Stimulated activated CD4-positive, alpha-beta T cell treated with anti-CD3 and anti-CD28 coated beads, TNF-alpha, amount 100 ng/mL, for 4 hours (primary cell): ENCODE measurements at regions not wholly inside any gene's neighbourhood (a gene's known extent, or its start where the extent isn't known, plus 50 kb on each side); places are given as distances from the start of the nearest gene placed in this dataset.
"Not testable (repeated sequence)": the region's sequence is repeated elsewhere in the genome, so short reads cannot be mapped to it uniquely, and the experiment has no call there.

Source experiments
- DNase-seq, 3 experiments: peaks; one replicate each; pipeline ENCODE4 v3.0.0-alpha.2; 2020; ENCODE audit warnings: low read depth in 3 of 3

DNA sequence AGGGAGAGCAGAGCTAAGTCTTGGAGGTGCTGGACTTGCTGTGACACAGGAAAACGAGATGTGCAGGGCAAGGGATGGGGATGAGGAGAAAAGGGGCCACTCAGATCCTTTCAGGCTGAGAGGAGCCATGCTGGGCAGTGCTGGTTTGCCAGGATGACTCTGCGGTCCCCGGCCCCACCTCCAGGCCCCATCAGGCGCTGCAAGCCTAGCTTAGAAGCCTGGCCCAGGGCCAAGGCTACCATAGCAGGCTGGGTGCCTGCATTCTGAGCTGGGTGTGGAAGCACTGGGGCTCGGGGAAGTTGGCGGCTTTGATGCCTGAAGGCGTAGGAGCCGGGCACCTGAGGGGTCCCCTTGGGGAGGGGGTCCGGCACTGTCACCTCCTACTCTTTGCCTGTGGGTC lies 341.2 kb upstream of the USP9Y start:
- DNase-seq: no peak

DNA sequence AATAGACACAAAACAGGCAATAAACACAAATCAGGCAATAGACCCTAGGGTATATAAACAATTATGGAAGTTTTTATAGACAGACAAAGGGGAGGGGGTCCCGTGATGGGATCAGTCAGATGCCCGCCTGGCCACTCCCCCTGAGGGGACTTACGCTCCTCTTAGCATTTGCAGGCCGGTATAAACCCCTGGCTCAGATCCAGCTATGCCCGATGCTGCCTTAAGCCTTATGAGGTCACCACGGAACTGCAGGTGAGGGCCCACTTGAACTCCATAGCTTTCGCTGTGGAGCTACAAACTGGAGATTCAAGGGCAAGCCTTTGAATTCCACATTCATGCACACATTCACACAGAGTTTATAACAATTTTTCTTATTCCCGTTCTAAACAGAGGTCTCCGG lies 340.5 kb upstream of the USP9Y start:
- no peak for DNase-seq

DNA sequence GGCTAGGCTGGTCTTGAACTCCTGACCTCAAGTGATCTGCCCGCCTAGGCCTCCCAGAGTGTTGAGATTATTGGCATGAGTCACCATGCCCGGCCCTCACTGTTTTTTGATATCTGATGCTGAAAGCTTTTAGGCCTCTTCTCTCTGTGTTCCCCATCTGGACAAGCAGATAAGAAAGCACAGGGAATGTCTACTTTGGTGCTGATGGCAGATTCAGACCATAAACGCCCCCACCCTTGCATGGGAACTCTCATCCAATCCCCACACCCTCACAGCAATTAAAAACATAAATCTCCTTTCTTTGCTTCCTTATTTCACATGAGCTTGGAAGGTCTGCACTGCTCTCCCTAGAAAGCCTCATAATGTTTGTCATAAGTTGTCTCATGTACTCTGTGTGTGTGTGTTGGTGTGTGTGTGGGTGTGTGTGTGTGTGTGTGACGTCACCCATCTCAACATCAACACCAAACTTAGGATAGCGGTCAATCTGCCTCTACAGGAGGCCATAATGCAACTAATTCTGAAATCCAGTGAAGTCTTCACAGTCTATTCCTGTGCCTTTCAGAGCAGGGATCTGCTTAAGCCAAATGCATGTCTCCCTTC lies 335.6 kb upstream of the USP9Y start:
- no peak for DNase-seq

DNA sequence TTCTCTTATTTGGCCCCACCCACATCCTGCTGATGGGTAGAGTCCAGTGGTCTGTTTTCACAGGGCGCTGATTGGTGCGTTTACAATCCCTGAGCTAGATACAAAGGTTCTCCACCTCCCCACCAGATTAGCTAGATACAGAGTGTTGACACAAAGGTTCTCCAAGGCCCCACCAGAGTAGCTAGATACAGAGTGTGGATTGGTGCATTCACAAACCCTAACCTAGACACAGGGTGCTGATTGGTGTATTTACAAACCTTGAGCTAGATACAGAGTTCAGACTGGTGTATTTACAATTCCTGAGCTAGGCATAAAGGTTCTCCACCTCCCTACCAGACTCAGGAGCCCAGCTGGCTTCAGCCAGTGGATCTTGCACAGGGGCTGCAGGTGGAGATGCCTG lies 326.4 kb upstream of the USP9Y start:
- not testable (repeated sequence) for DNase-seq

DNA sequence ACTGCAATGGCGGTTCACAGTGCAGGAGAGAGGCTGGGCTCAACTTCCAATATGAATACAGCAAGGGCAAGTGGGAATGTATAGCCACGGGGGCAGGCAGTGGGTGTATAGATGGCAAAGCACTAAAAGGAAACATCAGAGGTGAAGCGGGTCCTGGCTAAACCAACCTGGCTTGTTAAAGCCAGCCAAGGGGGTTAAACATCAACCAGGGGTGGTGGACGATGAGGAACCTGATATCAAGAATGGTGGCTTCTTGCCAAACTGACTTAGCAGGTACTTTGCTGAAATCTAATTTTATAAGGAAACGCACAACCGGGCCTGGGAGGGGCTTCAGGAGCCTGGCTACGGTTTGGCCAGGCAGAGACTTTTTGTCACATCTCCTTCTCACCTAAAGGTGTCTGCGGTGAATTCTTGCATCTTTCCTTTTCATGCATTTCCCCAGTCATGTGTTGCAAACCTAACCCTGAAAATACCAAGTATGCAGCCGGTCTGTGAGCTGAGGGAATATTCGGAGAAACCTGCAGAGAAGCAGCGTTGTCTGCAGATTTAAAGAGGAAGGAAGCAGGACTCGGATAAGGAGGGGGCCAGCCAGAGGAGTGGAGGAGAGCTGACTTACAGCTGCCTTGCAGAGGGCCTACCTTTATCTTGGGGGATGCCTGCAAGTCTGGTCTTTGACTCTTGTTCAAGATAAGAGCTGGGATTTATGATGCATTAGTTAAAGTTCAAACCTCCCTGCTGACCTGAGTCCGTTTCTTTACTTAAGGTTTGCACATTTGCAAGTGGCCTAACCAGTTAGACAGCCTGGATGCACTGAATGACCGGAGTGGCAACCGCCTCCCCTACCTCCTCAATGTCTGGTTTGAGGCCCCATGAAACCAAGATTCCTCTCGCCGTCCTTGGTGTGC lies 309.1 kb upstream of the USP9Y start:
- DNase-seq: not testable (repeated sequence)

DNA sequence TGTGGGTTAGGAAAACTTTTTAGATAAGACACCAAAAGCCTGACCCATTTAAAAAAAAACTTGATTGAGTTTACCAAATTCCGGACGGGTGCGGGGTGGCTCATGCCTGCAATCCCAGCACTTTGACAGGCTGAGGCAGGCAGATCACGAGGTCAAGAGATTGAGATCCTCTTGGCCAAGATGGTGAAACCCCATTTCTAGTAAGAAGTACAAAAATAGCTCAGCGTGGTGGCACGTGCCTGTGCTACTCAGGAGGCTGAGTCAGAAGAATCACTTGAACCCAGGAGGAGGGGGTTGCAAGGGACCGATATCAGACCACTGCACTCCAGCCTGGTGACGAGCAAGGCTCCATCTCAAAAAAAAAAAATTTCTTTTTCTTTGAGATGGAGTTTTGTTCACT lies 307.8 kb upstream of the USP9Y start:
- DNase-seq: no peak

DNA sequence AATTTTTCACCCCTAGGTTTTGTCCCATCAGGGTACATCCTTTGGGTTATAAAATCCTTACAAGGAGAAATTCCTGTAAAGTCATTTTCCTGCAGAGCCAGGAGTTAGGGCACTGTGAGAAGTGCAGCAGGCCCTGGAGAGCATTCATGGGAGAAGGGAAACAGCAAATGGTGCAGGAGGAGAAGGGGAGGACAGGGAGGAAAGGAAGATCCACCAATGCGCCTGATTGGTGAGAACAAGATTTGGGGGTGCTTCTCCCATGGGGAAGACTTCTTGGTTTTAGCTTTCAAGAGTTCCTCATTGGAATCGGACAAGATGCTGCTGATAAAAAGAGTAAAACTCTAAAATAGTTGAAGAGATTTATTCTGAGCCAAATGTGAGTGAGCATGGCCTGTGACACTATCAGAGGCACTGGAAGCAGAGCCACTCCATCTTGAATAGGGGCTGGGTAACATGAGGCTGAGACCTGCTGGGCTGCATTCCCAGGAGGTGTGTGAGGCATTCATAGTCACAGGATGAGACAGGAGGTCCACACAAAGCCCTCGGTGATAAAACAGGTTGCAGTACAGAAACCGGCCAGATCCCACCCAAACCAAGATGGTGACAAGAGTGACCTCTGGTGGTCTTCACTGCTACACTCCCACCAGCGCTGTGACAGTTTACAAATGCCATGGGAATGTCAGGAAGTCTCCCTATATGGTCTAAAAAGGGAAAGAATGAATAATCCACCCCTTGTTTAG lies 305.5 kb upstream of the USP9Y start:
- DNase-seq: not testable (repeated sequence)

DNA sequence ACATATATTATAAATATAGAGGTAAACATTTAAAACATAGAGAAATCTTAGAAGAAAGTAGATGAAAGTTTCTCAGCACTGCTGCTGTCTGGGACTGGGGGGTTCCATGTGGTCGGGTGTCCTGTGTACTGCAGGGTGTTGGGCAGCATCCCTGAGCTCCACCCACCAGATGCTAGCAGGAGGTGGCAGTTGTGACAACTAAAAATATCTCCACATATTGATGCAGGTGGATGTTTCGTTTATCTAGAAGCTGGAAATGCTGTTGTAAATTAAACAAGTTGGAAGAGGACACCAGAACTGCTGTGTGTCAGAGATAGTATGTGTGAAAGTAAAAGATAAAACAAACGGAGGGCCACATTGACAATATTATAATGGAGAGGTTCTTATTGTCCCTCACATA lies 297.1 kb upstream of the USP9Y start:
- DNase-seq: no peak

DNA sequence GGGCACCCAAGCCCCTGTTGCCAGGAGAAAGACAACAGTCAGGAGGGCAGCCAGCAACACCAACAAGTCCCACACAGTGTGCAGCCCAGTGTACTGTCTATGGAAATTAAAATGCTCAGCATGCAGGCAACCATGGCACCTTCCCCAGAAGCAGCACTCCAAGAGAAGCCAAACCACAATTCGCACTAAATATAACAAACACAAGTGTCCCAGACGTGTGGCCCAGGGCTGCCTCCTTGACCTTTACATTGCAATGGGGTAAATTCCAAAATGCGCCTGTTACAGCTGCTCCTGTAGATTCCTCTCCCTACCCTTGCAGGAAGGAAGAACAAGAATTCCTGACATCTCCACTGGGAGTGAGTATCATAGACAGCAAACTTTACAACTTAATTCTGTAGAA lies 292.8 kb upstream of the USP9Y start:
- no peak for DNase-seq

DNA sequence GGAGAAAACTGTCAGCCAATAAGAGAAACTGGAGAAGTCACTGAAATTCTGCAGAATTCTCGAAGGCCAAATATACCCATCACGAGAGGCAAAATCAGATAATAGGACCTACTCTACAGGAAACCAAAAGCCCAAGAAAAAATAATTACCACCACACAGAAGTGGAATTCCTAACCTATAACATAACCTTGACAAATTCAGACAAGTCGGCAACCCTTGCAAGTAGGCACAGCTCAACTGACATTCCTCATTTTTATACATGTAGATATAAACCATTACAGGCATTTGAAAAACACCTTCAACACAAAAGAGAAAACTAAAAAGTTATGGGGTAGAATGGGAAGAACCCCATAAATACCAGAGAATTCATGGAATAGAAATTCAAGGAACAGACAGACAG lies 290.3 kb upstream of the USP9Y start:
- no peak for DNase-seq

DNA sequence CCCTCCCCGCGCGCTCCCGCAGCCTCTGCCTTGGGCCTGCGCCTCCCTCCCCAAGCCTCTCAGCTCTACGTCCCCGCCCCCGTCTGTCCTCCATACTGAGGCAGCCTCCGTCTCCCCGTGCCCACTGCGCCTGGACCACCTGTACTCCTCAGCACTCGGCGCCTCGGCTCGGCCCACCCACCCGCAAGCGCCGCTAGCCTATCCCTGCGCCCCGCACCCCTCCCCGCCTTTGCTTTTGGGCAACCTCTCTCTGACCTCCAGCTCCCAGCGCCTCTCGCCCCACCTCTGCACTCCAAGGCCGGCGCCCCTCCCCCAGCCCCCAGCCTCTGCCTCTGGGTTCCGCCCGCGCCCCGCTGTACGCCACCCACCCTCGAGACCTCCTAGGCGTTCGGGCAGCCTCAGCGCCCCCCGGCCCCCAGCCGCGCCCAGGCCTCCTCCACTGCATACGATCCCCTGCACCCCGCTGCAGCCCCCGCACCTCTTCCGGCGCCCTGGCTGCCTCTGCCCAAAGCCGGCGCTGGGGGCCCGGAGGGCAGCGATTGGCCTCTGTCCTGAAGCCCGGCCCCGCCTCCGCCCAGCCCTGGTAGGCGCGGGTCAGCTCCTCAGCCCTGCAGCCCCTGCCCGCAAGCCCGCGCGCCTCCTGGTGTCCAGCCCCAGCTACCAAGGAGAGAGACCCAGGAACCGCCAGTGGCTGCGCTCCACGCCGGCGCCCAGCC lies 279.8 kb upstream of the USP9Y start:
- DNase-seq: no peak

DNA sequence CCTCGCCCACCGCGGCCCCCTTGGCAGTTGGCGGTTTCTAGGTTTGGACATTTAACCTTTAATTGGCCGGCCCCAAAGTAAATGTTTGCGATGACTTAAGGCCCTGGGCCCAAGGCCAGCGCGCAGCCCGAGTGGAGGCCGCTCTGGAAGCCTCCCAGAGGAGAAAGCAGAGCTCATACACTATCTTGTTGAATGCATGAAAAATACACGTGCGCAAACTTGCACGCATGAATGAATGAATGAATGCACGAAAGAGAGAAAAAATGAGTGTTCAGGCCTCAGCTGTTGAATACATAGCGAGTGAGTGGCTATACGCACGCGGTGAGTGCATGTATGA lies 279.3 kb upstream of the USP9Y start:
- DNase-seq: no peak

DNA sequence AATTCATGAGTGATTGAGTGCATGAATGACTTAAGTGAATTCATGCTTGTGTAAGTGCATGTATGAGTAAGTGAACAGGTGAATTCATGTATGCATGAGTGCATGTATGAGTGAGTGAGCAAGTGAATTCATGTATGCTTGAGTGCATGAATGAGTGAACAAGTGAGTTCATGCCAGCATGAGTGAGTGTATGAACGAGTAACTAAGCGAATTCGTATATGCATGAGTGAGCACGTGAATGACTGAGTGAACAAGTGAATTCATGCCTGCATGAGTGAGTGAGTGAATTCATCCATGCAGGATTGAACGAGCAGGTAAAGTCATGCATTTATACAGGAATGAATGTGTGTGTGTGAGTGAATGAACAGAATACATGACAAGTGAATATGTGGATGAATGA lies 278.5 kb upstream of the USP9Y start:
- no peak for DNase-seq

DNA sequence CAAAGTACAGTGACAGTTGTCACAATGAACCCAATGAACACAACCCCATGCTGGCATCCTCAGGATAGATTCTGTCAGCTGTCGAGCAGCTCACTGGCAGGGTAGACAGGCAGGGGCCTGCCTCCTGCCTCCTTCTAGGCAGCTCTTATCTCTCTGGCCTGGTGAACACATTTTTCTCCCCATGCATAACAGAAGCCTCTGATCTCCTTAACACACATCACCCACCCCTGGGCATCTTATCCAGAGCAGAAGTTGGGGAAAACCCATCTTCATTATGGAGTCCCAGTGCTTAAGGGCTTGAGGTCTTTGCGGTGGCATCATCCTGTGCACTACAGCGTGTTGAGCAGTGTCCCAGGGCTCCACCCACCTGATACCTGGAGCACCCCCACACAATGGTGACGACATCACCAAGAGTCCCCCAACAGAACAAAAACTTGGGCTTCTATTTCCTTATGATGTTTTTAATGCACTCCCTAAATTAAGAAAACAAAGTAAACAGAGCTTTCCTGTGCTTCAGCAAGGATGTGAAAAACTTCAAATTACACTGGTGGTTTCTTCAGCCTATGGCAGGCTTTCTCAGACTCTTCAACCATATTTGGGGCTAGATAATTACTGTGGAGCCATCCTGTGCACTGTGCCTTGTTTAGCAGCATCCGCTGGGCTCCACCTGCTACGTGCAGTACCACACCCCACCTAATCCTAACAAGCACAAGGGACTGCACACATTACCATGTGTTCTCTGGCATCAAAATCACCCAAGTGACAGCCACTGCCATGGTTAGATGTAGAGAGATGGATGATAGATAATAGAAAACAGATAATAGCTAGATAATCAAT lies 277.4 kb upstream of the USP9Y start:
- no peak for DNase-seq

DNA sequence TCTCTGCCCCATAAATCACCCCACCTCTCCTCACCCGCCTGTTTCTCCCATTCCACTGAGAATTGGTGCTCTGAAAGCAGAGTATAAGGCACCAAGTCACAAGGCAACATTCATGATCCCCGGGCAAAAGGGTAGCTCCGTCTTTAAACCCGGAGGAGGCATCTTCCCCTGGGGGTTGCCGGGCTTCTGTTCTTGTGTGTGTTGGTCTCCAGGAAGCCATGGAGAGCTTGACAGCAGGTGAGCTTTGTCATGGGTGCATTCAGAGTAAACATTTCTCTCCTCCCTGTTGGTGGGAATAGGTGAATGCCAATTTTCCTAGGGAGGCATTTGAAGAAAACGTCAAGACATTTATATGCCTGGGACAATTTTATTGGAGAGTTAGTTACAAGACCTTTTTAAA lies 275.5 kb upstream of the USP9Y start:
- DNase-seq: no peak

DNA sequence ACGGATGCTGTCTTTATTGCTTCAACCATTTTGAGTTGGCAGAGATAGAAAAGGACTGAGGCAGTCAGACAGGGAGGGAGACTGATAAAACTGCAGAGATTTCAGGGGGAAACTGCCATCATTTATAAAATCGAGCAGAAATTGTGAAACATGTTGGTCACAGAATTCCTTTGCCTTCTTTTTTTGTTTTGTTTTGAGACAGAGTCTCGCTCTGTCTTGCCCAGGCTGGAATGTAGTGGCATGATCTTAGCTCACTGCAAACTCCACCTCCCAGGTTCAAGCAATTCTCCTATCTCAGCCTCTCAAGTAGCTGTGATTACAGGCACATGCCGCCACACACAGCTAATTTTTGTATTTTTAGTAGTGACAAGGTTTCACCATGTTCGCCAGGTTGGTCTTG lies 273.7 kb upstream of the USP9Y start:
- no peak for DNase-seq

DNA sequence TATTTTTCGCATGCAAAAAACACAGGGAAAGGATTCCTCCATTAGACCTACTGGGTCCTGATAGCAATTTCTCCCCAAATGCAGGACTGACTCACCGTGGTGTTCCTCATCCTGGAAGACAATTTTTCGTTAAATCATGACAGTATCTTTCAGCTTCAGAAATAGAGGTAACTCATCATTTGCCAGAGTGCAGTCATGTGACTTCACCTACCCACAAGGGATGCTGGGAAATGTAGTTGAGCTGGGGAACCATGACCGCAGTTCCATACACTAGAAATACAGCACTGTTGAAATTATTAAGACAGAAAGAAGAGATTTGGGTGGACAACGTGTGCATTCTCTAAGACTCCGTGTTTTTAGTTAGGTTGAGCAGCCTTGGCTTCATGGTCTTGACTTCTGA lies 269.5 kb upstream of the USP9Y start:
- no peak for DNase-seq

DNA sequence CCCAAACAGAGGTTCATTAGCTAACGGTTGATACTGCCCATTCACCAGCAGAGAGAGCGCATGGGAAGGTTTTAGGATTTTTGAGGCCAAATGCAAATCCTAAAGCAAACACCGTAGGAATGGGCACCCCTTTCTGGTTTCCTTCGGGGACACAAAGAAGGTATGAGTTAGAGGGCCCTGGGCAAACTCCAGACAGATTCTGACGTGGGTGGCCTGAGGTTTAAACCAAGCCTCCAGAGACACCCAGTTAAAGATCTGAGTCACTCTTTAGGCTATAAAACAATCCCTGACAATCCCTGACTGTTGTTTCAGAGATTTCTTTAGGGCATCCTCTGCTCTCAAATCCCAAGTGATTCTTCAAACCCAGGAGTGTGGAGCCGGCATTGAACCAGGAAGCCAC lies 262.2 kb upstream of the USP9Y start:
- not testable (repeated sequence) for DNase-seq

DNA sequence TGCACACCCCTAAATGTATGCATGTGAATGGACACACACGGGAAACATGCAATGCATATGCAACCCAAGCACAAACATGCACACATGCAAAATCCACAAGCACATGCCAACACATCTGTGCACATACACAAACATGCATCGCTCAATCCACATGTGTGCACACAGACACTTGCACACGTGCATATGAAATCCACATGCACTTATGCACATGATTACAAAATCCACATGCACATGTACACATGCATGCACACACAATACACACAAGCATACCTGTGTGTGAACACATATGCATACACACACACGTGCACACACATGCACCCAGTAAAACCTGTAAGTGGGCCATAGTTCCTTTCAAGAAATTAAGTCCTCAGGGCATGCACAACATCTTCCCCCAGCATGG lies 256.8 kb upstream of the USP9Y start:
- no peak for DNase-seq

DNA sequence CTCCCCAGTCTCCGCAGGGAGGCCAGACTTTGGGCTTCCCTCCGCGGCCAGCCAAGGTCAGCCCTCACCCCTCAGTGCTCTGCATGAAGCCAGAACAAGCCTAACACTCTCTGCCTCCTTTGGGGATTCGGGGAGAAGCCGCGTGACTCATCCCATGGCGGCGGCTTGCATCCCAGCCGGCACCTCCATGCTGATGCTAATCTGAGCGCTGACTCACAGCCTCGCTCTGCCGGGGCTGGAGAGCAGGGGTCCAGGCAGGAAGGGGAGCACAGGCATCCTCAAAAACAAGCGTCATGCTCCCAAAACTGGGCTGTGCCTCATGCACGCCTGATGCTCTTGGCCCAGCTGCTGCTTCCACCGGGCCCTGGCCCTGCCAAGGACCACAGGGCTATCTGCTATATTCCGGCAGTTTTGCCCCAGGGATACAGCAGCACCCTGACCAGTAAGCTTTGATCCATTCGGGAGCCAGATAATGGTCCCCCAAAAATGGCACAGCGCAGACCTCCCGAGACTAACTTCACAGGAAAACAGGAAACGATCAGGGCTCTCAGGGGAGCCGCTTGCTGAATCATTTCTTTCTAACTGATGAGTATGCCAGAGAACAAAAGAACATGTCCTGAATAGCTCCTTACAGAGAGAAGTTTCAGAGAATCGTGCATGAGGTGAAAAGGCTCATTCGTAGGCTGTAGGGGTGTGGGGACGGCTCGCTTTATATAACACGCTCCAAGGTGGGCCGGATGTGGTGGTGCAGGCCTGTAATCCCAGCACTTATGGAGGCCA lies 254.4 kb upstream of the USP9Y start:
- not testable (repeated sequence) for DNase-seq

DNA sequence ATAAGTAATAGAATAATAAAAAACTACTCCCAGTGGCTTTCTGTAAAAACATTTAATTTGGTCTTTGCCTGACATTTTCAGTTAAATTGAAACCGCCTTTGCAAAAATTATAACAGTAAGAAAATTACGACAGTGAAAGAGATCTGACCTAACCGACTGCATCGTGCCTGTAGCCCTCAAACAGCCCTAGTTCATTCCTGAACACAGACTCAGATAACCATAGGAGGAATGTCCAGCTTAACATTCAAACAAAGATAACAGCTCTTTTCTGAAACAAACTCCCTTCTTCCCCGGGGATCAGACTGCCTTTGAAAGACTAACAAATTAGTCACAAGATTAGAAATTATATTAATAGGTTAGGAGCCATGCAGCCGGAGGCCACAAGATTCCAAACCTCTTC lies 252.5 kb upstream of the USP9Y start:
- not testable (repeated sequence) for DNase-seq
